Fibroblast of villous mesenchyme (primary cell): ENCODE measurements at regions not wholly inside any gene's neighbourhood (a gene's known extent, or its start where the extent isn't known, plus 50 kb on each side); places are given as distances from the start of the nearest gene placed in this dataset.

Source experiments
- DNase-seq: peaks from one replicate; pipeline ENCODE4 v3.0.0-alpha.2; 2010; ENCODE audit warnings: low read depth
- H3K4me3 ChIP-seq: 2 replicates; pipeline ENCODE4 v1.5.1; 2011; ENCODE audit warnings: low read depth, mild to moderate bottlenecking, low read length
- TF ChIP-seq, protein P1 (sequence below): IDR thresholded peaks from 2 replicates; pipeline ENCODE4 v1.5.1; 2012; ENCODE audit warnings: low read depth, mild to moderate bottlenecking, low read length; ENCODE audit not compliant: insufficient read depth

DNA sequence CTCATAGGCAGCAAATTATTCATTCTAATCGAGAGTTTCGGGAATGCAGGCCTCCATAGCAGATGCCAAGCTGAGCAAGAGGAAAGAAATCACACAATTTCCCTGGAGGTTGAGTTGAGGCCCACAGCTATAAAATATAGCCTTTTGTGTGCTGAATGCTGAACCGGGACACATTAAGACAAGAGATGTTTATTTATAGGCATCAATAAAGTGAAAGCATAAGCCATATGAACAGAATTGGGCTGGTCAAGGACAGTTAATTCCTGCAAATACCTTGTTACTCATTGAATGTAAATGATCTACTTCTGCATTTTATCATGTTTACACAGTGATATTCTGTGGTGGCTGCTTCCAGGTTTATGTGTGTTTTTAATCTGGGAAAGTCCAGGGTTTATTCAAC lies 461.7 kb downstream of the KLF12 start:
- H3K4me3 ChIP-seq: no peak overlapping the region
- no peak for DNase-seq
- TF ChIP-seq, protein P1, sequence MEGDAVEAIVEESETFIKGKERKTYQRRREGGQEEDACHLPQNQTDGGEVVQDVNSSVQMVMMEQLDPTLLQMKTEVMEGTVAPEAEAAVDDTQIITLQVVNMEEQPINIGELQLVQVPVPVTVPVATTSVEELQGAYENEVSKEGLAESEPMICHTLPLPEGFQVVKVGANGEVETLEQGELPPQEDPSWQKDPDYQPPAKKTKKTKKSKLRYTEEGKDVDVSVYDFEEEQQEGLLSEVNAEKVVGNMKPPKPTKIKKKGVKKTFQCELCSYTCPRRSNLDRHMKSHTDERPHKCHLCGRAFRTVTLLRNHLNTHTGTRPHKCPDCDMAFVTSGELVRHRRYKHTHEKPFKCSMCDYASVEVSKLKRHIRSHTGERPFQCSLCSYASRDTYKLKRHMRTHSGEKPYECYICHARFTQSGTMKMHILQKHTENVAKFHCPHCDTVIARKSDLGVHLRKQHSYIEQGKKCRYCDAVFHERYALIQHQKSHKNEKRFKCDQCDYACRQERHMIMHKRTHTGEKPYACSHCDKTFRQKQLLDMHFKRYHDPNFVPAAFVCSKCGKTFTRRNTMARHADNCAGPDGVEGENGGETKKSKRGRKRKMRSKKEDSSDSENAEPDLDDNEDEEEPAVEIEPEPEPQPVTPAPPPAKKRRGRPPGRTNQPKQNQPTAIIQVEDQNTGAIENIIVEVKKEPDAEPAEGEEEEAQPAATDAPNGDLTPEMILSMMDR: no peak

DNA sequence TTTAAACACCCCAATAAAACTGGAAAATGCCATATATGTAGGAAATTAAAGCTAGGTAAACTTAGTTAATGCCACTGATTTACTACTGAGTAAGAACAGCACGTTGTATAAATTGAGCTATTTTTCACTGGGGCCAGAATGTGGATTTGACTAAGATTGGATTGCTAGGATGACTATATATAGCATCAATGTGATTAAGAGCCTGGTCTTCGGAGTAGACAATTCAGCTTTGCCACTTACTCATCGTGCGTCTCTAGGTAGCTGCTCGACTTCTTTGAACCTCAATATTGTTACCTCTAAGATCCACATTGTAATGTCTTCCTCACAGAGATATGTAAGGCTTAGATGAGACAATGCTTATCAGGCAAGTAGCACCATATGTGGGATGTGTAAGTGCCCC lies 462.5 kb downstream of the KLF12 start:
- H3K4me3 ChIP-seq: no peak overlapping the region
- TF ChIP-seq, protein P1: no peak
- no peak for DNase-seq

DNA sequence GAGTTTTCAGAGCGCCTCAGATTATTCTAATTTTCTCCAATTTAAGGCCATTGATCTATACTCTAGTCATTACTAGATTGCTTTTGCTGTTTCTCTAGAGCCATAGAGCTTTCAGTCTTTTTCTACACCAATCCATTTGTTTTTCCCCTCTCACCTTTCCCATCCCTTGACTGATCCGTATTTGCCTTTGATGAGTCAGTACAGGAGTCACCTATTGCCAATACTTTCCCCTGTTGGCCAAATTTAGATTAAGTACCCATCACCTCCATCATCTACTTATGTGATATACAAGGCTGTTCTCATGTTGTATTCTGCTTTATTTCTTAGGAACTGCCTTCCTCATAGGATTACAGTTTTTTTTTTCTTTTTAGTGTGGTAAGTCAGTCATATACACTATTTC lies 463.2 kb downstream of the KLF12 start:
- TF ChIP-seq, protein P1: no peak
- no peak for DNase-seq
- H3K4me3 ChIP-seq: no peak overlapping the region

DNA sequence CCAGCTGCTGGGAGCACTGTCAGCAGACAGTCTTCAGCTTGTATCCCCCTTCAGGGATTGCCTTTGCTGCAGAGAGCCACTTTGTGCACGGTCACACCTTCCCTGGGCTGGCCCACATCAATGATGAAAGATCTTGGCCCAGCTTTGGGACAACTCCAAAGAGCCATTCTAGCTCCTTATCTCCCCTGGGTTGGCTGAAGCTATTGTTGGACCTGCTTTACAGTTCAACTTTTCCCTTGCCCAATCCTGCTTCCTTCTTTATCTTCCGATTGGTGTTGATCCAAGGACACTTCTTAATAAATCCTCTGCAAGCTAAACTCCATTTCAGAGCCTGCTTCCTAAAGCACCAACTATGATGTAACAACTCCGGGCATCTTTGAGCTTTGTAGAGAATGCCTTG lies 466.4 kb downstream of the KLF12 start:
- DNase-seq: no peak
- TF ChIP-seq, protein P1: no peak
- no peak overlapping the region for H3K4me3 ChIP-seq

DNA sequence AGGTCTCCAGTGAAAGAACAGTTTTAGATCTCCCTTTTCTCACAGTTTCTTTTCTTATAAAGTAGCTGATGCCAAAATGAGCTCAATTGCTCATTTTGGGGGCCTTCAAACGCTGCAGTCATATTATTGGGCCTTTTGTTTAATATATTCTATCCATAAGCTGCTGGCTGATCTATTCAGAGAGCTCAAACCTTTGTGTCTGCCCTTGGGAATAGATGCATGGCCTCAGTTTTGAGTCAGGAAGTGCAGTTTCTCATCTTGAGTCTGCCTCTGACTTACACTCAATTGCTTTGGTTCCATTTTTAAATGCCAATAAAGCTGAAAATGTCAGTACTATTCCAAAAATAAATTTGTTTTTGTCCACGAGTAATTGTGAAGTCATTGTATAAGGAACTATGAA lies 468.9 kb downstream of the KLF12 start:
- DNase-seq: no peak
- TF ChIP-seq, protein P1: no peak
- H3K4me3 ChIP-seq: no peak overlapping the region

DNA sequence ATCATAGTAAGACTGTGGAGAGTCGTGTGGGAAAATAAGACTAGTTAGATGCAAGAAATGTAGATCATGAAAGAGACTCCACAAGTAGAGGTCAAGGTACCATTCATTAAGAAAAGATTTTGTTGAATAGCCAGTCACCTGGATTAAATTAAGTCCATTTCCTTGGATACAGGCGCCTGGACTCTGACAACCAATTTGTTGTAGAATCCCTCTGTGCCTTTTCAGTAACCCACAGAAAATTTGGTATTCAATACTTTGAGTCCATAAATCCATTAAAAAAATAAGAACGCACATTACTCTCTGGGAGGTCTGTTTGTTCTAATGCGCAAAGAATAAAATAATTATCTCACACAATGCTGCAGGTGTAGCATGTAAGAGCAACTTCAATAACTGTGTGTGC lies 469.4 kb downstream of the KLF12 start:
- H3K4me3 ChIP-seq: no peak overlapping the region
- no peak for DNase-seq
- TF ChIP-seq, protein P1: no peak

DNA sequence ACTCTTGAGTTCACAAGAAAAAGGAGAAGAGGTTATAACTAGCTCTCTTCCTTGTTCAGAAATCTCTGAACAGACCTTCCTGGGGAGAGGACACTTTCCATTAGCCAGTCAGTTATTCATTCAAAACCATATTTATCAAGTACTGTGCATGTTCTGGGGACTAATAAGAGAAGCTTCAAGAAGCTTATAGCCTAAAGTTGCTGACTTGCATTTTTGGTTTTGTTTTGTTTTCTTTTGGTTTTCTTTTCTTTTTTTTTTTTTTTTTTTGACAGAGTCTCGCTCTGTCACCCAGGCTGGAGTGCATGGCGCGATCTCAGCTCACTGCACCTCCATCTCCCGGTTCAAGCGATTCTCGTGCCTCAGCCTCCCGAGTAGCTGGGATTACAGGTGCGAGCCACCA lies 471.4 kb downstream of the KLF12 start:
- TF ChIP-seq, protein P1: no peak
- H3K4me3 ChIP-seq: no peak overlapping the region
- no peak for DNase-seq
